Mammary epithelial cell (primary cell): ENCODE measurements at regions not wholly inside any gene's neighbourhood (a gene's known extent, or its start where the extent isn't known, plus 50 kb on each side); places are given as distances from the start of the nearest gene placed in this dataset.

Experiments
- CTCF ChIP-seq, 2 donors: IDR thresholded peaks in 1 of 2; conservative IDR thresholded peaks in 1 of 2; 2 replicates each; pipeline ENCODE4 v1.5.1; 2011 to 2012; ENCODE audit warnings: inconsistent platforms in 2 of 2, low read length in 2 of 2, mild to moderate bottlenecking in 2 of 2, control low read depth in 1 of 2, low read depth in 1 of 2; ENCODE audit not compliant: insufficient read depth in 1 of 2; ENCODE audit errors: extremely low read depth in 1 of 2
- EZH2 ChIP-seq: IDR thresholded peaks from 2 replicates; pipeline ENCODE4 v1.6.1; 2012; ENCODE audit warnings: low read length, inconsistent platforms, borderline replicate concordance

DNA sequence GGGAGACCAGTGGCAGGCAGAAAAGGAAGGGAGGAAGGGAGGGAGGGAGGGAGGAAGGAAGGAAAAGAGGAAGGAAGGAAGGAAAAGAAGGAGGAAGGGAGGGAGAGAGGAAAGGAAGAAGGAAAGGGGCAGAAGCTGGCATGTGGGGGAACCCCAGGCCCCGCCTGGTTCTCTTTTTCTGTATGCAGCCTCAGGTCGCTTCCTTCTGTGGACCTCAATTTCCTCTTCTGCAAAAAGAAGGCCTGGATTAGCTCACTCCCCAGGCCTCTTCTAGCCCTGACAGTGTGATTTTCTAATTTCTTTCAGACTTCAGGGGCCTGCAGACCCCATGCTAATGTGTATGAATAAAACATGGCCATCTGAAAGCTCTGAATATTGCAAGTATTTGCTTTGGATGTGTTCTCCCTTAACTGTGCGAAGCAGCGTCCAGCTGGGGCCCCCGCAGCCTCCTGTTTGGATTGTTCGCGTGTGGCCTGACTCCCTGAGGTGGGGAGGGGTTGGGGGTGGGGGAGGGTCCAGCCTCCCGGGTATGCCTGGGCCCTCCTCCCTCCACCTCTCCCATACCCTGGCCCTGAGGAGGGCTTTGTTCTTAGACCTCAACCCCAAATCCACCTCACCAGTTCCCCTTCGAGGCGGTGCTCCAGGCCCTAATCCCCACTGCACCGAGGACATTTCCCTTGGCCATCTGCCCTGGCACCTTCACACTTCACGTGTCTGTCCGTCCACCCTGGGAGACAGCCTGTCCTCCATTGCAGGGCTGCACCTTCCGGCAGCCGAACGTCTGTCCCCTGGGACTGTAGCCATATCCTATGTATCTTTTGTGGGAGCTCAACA lies 199.9 kb upstream of the ATP6AP2 start:
- TF ChIP-seq CTCF (conservative IDR thresholded peaks at IDR 0.05 in 1 of 2, IDR thresholded peaks at IDR 0.05 in 1 of 2; ENCODE audit: extremely low read depth in 1 of 2, insufficient read depth in 1 of 2, low read depth in 1 of 2, low read length in 2 of 2) (no peak), EZH2 (no peak)
